PC-9 (cell line): ENCODE measurements at regions not wholly inside any gene's neighbourhood (a gene's known extent, or its start where the extent isn't known, plus 50 kb on each side); places are given as distances from the start of the nearest gene placed in this dataset.

Experiments used
- CTCF ChIP-seq: fragments of 200-600 bp; sonication (generic); conservative IDR thresholded peaks from 2 replicates; pipeline ENCODE4 v1.6.1; 2017; ENCODE audit warnings: mixed run types, antibody characterized with exemption, mild to moderate bottlenecking, moderate library complexity
- EZH2 ChIP-seq: fragments of 200-600 bp; sonication (generic); IDR thresholded peaks from 2 replicates; pipeline ENCODE4 v1.8.0; 2017; ENCODE audit warnings: antibody characterized with exemption, low read depth

DNA sequence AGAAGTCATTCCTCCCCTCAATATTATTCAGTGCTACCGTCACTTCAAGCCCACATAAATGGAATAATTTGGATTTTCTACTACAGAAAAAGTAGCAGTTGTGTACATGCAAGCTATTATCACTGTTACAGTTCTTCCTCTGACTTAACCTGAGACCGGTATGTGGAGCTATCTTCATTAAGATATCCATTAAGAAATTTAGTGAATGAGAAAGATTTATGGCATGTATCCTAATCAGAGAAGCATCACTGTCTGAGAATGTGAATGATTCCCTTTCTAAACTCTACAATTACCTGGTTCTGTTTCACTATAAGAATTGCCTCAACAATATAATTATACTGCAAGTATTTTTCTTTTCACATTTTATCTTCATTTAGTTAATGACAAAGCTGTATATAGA lies 278.7 kb downstream of the KLF5 start:
- TF ChIP-seq CTCF = no peak
- no peak for TF ChIP-seq EZH2
